PFSK-1 (cell line): ENCODE measurements at regions not wholly inside any gene's neighbourhood (a gene's known extent, or its start where the extent isn't known, plus 50 kb on each side); places are given as distances from the start of the nearest gene placed in this dataset.

ENCODE experiments used
- POLR2AphosphoS5 ChIP-seq: IDR thresholded peaks from 2 replicates; pipeline ENCODE4 v1.6.1; 2012; ENCODE audit warnings: low read depth, mild to moderate bottlenecking, control low read depth, low read length, moderate library complexity
- TF ChIP-seq, protein P1 (sequence below), 2 experiments: IDR thresholded peaks; 2 replicates each; pipeline versions ENCODE4 v1.6.1 to v1.8.0; 2011 to 2012; ENCODE audit warnings: low read depth in 2 of 2, low read length in 2 of 2, control low read depth in 1 of 2, inconsistent platforms in 1 of 2, mild to moderate bottlenecking in 1 of 2, moderate library complexity in 1 of 2; ENCODE audit not compliant: insufficient read depth in 1 of 2

DNA sequence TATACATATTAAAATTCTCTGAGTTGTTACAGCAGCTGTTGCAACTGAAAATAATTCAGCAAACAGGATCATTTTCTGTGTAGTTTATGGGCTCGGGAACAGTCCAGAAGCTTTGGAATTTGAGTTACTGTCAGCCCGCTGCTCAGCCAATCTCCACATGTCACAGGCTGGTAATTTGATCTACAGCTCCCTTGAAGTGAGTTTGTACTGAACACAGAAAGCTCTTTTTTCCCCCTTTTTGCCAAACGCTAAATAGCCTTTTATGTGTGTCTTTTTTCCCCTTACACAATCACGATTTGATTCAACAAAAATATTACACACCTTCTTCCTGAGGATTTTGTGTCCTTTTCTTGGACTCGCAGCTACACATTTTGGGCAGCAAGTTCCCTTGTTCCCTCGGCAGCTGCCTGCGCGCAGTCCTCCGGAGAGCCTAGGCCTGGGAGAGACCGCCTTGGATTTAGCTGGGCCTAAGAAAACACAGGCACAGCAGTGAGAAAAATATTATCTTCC is 371.4 kb downstream of the KCNRG start:
- TF ChIP-seq POLR2AphosphoS5: no peak
- TF ChIP-seq, protein P1, sequence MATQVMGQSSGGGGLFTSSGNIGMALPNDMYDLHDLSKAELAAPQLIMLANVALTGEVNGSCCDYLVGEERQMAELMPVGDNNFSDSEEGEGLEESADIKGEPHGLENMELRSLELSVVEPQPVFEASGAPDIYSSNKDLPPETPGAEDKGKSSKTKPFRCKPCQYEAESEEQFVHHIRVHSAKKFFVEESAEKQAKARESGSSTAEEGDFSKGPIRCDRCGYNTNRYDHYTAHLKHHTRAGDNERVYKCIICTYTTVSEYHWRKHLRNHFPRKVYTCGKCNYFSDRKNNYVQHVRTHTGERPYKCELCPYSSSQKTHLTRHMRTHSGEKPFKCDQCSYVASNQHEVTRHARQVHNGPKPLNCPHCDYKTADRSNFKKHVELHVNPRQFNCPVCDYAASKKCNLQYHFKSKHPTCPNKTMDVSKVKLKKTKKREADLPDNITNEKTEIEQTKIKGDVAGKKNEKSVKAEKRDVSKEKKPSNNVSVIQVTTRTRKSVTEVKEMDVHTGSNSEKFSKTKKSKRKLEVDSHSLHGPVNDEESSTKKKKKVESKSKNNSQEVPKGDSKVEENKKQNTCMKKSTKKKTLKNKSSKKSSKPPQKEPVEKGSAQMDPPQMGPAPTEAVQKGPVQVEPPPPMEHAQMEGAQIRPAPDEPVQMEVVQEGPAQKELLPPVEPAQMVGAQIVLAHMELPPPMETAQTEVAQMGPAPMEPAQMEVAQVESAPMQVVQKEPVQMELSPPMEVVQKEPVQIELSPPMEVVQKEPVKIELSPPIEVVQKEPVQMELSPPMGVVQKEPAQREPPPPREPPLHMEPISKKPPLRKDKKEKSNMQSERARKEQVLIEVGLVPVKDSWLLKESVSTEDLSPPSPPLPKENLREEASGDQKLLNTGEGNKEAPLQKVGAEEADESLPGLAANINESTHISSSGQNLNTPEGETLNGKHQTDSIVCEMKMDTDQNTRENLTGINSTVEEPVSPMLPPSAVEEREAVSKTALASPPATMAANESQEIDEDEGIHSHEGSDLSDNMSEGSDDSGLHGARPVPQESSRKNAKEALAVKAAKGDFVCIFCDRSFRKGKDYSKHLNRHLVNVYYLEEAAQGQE (IDR thresholded peaks at IDR 0.05; ENCODE audit: insufficient read depth in 1 of 2, low read depth in 2 of 2, low read length in 2 of 2): no peak
